ENCODE measurements at regions not wholly inside any gene's neighbourhood (a gene's known extent, or its start where the extent isn't known, plus 50 kb on each side); places are given as distances from the start of the nearest gene placed in this dataset.
"Not testable (repeated sequence)": the region's sequence is repeated elsewhere in the genome, so short reads cannot be mapped to it uniquely, and the experiment has no call there.

- H2BK20ac ChIP-seq (ENCODE audit: low read depth, low read length); H3K14ac ChIP-seq (replicated peaks; ENCODE audit: low read depth, low read length); H3K4me3 ChIP-seq (ENCODE audit: insufficient read depth, low read depth, low read length); H3K9me3 ChIP-seq (ENCODE audit: control insufficient read depth, insufficient read depth, low read length); H3K79me1 ChIP-seq (ENCODE audit: low read depth in 1 of 2, low read length in 2 of 2); H3K27me3 ChIP-seq (ENCODE audit: control insufficient read depth, insufficient read depth, low read length); H4K20me1 ChIP-seq (ENCODE audit: insufficient read depth, low read length); H3K56ac ChIP-seq (ENCODE audit: extremely low read depth, insufficient read depth, low read length); POLR2A ChIA-PET (ENCODE audit: unreplicated experiment); H4K91ac ChIP-seq (ENCODE audit: insufficient read depth, low read depth, low read length); H3K4me1 ChIP-seq (ENCODE audit: control insufficient read depth, insufficient read depth, low read length); H2AK5ac ChIP-seq (ENCODE audit: low read depth, low read length); in situ Hi-C loops (cut with MboI; ENCODE audit: low sequenced_read_pairs); H3K9ac ChIP-seq (ENCODE audit: low read depth, low read length); H2AFZ ChIP-seq (replicated peaks; ENCODE audit: low read length, poor library complexity); H3K9me1 ChIP-seq (ENCODE audit: insufficient read depth, low read length); BruUV-seq (replicated peaks); H3K4ac ChIP-seq (ENCODE audit: low read depth, low read length); H3K18ac ChIP-seq (ENCODE audit: low read depth, low read length); H2AK9ac ChIP-seq (replicated peaks; ENCODE audit: low read depth, low read length, poor library complexity); dilution Hi-C loops (cut with HindIII; ENCODE audit: low sequenced_read_pairs, unreplicated experiment); DNase-seq; CTCF ChIA-PET; H3K4me2 ChIP-seq (ENCODE audit: low read depth, low read length); H2BK5ac ChIP-seq (ENCODE audit: low read depth, low read length, poor library complexity, severe bottlenecking); H3K27ac ChIP-seq (ENCODE audit: insufficient read depth, low read length); H2BK120ac ChIP-seq (ENCODE audit: low read depth, low read length); H2BK15ac ChIP-seq (ENCODE audit: low read depth, low read length); intact Hi-C loops (cut with micrococcal nuclease); H3K36me3 ChIP-seq (ENCODE audit: control insufficient read depth, insufficient read depth, low read length); H3K23ac ChIP-seq (ENCODE audit: low read depth, low read length); ATAC-seq (ENCODE audit: low read depth); H4K5ac ChIP-seq (ENCODE audit: low read depth, low read length); H4K8ac ChIP-seq (ENCODE audit: low read depth in 2 of 2, low read length in 2 of 2): not testable (repeated sequence)
- WGBS, 2 experiments (ENCODE audit: extremely low coverage in 2 of 2, insufficient read length in 1 of 2): no CpG with 5 or more reads among the region's 3 CpGs
These were observed 189.4 kb upstream of the NBPF12 start for GRCh38 chr1:146748686-146749085.

- ATAC-seq (ENCODE audit: low read depth); H3K27ac ChIP-seq (ENCODE audit: insufficient read depth, low read length); H3K4me2 ChIP-seq (ENCODE audit: low read depth, low read length); BruUV-seq (replicated peaks); H3K36me3 ChIP-seq (ENCODE audit: control insufficient read depth, insufficient read depth, low read length); H3K4ac ChIP-seq (ENCODE audit: low read depth, low read length); H3K4me3 ChIP-seq (ENCODE audit: insufficient read depth, low read depth, low read length); H3K27me3 ChIP-seq (ENCODE audit: control insufficient read depth, insufficient read depth, low read length); H2AFZ ChIP-seq (replicated peaks; ENCODE audit: low read length, poor library complexity); H3K23ac ChIP-seq (ENCODE audit: low read depth, low read length); H4K20me1 ChIP-seq (ENCODE audit: insufficient read depth, low read length); H2AK9ac ChIP-seq (replicated peaks; ENCODE audit: low read depth, low read length, poor library complexity); H4K5ac ChIP-seq (ENCODE audit: low read depth, low read length); dilution Hi-C loops (cut with HindIII; ENCODE audit: low sequenced_read_pairs, unreplicated experiment); H3K9me1 ChIP-seq (ENCODE audit: insufficient read depth, low read length); H3K56ac ChIP-seq (ENCODE audit: extremely low read depth, insufficient read depth, low read length); in situ Hi-C loops (cut with MboI; ENCODE audit: low sequenced_read_pairs); H2BK20ac ChIP-seq (ENCODE audit: low read depth, low read length); H2AK5ac ChIP-seq (ENCODE audit: low read depth, low read length); DNase-seq; H3K9me3 ChIP-seq (ENCODE audit: control insufficient read depth, insufficient read depth, low read length); POLR2A ChIA-PET (ENCODE audit: unreplicated experiment); H4K91ac ChIP-seq (ENCODE audit: insufficient read depth, low read depth, low read length); CTCF ChIA-PET; H2BK5ac ChIP-seq (ENCODE audit: low read depth, low read length, poor library complexity, severe bottlenecking); H3K14ac ChIP-seq (replicated peaks; ENCODE audit: low read depth, low read length); H2BK120ac ChIP-seq (ENCODE audit: low read depth, low read length); H3K79me1 ChIP-seq (ENCODE audit: low read depth in 1 of 2, low read length in 2 of 2); H3K18ac ChIP-seq (ENCODE audit: low read depth, low read length); H4K8ac ChIP-seq (ENCODE audit: low read depth in 2 of 2, low read length in 2 of 2); intact Hi-C loops (cut with micrococcal nuclease); H2BK15ac ChIP-seq (ENCODE audit: low read depth, low read length); H3K4me1 ChIP-seq (ENCODE audit: control insufficient read depth, insufficient read depth, low read length); H3K9ac ChIP-seq (ENCODE audit: low read depth, low read length): not testable (repeated sequence)
- WGBS, 2 experiments (ENCODE audit: extremely low coverage in 2 of 2, insufficient read length in 1 of 2): no CpG with 5 or more reads among the region's 11 CpGs
These were observed 206.0 kb upstream of the NBPF12 start for GRCh38 chr1:146731981-146732680.
